ENCODE measurements at regions not wholly inside any gene's neighbourhood (a gene's known extent, or its start where the extent isn't known, plus 50 kb on each side); places are given as distances from the start of the nearest gene placed in this dataset.

DNA sequence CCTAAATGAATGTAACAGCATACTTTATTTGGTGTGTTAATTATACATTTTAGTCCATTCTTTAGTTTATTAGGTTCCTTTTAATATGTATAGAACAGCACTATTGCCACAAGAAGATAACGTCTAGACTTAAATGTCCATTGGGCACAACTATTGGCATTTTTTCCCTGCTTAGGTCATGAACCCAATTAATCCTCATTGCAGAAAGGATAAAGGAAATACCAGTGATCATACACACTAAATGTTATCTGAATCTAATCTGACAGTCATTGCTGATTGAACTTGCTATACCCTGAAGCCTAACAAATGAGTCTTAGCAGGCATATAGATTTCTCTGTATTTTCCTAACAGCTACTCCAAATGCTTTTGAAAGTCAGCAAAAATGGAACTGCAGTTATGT is 2250.0 kb upstream of the AGA start:
- Histone ChIP-seq H3K79me1 (replicated peaks; ENCODE audit: low read length, poor library complexity, severe bottlenecking) (no peaks in the 10 kb centered on the region), H2BK15ac (ENCODE audit: low read depth, poor library complexity, severe bottlenecking) (no peak overlapping the region), H2BK12ac (ENCODE audit: low read length in 2 of 2) (no peak overlapping the region), H3K36me3 (ENCODE audit: control insufficient read depth in 1 of 2, insufficient read depth in 2 of 2, low read depth in 1 of 2, low read length in 2 of 2) (no peaks in the 10 kb centered on the region), H2AK5ac (ENCODE audit: low read length, severe bottlenecking) (no peak overlapping the region), H2BK120ac (ENCODE audit: low read depth, low read length) (no peak overlapping the region), H2AFZ (ENCODE audit: low read depth, low read length) (no peak overlapping the region), H4K91ac (ENCODE audit: low read length) (no peak overlapping the region), H3K27ac (ENCODE audit: low read length, poor library complexity, severe bottlenecking) (no peak overlapping the region), H2BK5ac (ENCODE audit: low read depth, low read length, poor library complexity, severe bottlenecking) (no peak overlapping the region), H3K9me3 (ENCODE audit: control insufficient read depth, low read length) (peaks cover 23% of the 10 kb centered on the region), H4K8ac (ENCODE audit: low read length) (no peak overlapping the region), H3K4me1 (ENCODE audit: control insufficient read depth, insufficient read depth, low read depth, low read length) (no peaks in the 10 kb centered on the region), H3K23ac (ENCODE audit: low read length in 2 of 2) (no peak overlapping the region), H3K4me3 (ENCODE audit: insufficient read depth in 1 of 2, low read depth in 1 of 2, low read length in 2 of 2) (no peak overlapping the region), H3K4ac (ENCODE audit: low read depth in 1 of 2, low read length in 2 of 2) (no peak overlapping the region), H3K27me3 (ENCODE audit: control insufficient read depth in 1 of 2, insufficient read depth in 1 of 2, low read length in 2 of 2) (no peaks in the 10 kb centered on the region), H3K4me2 (ENCODE audit: low read length, poor library complexity, severe bottlenecking) (no peak overlapping the region), H3K14ac (ENCODE audit: low read length in 2 of 2) (no peak overlapping the region), H3K9ac (ENCODE audit: low read length) (no peak overlapping the region), H3K18ac (ENCODE audit: low read depth in 1 of 2, low read length in 2 of 2) (no peak overlapping the region)
- peak; percentile 26 for DNase-seq
- WGBS, result 7% methylated on average over 1 of the region's 1 CpG

DNA sequence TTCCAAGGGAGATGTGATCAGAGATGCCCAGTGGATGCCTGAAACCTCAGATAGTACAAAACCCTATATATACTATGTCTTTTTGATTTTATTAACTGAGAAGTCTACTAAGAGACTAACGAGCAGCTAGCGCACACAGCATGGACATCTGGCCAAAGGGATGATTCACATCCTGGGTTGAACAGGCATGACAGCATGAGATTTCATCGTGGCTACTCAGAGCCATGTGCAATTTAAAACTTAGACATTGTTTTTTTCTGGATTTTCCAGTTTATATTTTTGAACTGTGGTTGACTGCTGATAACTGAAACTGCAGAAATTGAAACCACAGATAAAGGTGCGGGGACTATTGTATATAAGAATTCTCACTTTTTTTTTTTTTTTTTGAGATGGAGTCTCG is 2252.9 kb upstream of the AGA start:
- H2BK120ac ChIP-seq (ENCODE audit: low read depth, low read length), result no peak overlapping the region
- H3K4me3 ChIP-seq (ENCODE audit: insufficient read depth in 1 of 2, low read depth in 1 of 2, low read length in 2 of 2), result no peak overlapping the region
- H3K27ac ChIP-seq (ENCODE audit: low read length, poor library complexity, severe bottlenecking), result peak overlapping the region; percentile 42
- H3K4me2 ChIP-seq (ENCODE audit: low read length, poor library complexity, severe bottlenecking), result no peak overlapping the region
- no peak overlapping the region for H4K91ac ChIP-seq (ENCODE audit: low read length)
- no peak overlapping the region for H3K18ac ChIP-seq (ENCODE audit: low read depth in 1 of 2, low read length in 2 of 2)
- H2BK12ac ChIP-seq (ENCODE audit: low read length in 2 of 2), result no peak overlapping the region
- H3K36me3 ChIP-seq (ENCODE audit: control insufficient read depth in 1 of 2, insufficient read depth in 2 of 2, low read depth in 1 of 2, low read length in 2 of 2), result no peaks in the 10 kb centered on the region
- peaks cover 21% of the 10 kb centered on the region for H3K9me3 ChIP-seq (ENCODE audit: control insufficient read depth, low read length)
- H3K4ac ChIP-seq (ENCODE audit: low read depth in 1 of 2, low read length in 2 of 2), result no peak overlapping the region
- H3K23ac ChIP-seq (ENCODE audit: low read length in 2 of 2), result no peak overlapping the region
- no peak overlapping the region for H2AK5ac ChIP-seq (ENCODE audit: low read length, severe bottlenecking)
- no peaks in the 10 kb centered on the region for H3K4me1 ChIP-seq (ENCODE audit: control insufficient read depth, insufficient read depth, low read depth, low read length)
- no peak overlapping the region for H4K8ac ChIP-seq (ENCODE audit: low read length)
- H2BK5ac ChIP-seq (ENCODE audit: low read depth, low read length, poor library complexity, severe bottlenecking), result no peak overlapping the region
- no peak overlapping the region for H3K14ac ChIP-seq (ENCODE audit: low read length in 2 of 2)
- H3K27me3 ChIP-seq (ENCODE audit: control insufficient read depth in 1 of 2, insufficient read depth in 1 of 2, low read length in 2 of 2), result no peaks in the 10 kb centered on the region
- no peak overlapping the region for H2AFZ ChIP-seq (ENCODE audit: low read depth, low read length)
- WGBS, result 10% methylated on average over 4 of the region's 5 CpGs
- no peak overlapping the region for H2BK15ac ChIP-seq (ENCODE audit: low read depth, poor library complexity, severe bottlenecking)
- DNase-seq, result peak; percentile 88
- no peaks in the 10 kb centered on the region for H3K79me1 ChIP-seq (replicated peaks; ENCODE audit: low read length, poor library complexity, severe bottlenecking)
- no peak overlapping the region for H3K9ac ChIP-seq (ENCODE audit: low read length)

GRCh38 chr4:179698321-179698720 is 2256.1 kb upstream of the AGA start:
- no peaks in the 10 kb centered on the region for H3K27me3 ChIP-seq (ENCODE audit: control insufficient read depth in 1 of 2, insufficient read depth in 1 of 2, low read length in 2 of 2)
- H2BK15ac ChIP-seq (ENCODE audit: low read depth, poor library complexity, severe bottlenecking), result no peak overlapping the region
- no peaks in the 10 kb centered on the region for H3K4me1 ChIP-seq (ENCODE audit: control insufficient read depth, insufficient read depth, low read depth, low read length)
- H3K27ac ChIP-seq (ENCODE audit: low read length, poor library complexity, severe bottlenecking), result no peak overlapping the region
- no peak overlapping the region for H2AK5ac ChIP-seq (ENCODE audit: low read length, severe bottlenecking)
- no peak overlapping the region for H3K18ac ChIP-seq (ENCODE audit: low read depth in 1 of 2, low read length in 2 of 2)
- no peak overlapping the region for H4K91ac ChIP-seq (ENCODE audit: low read length)
- H3K79me1 ChIP-seq (replicated peaks; ENCODE audit: low read length, poor library complexity, severe bottlenecking), result no peaks in the 10 kb centered on the region
- no peak for DNase-seq
- H3K9me3 ChIP-seq (ENCODE audit: control insufficient read depth, low read length), result peaks cover 26% of the 10 kb centered on the region
- no peak overlapping the region for H2AFZ ChIP-seq (ENCODE audit: low read depth, low read length)
- no peak overlapping the region for H3K9ac ChIP-seq (ENCODE audit: low read length)
- no peak overlapping the region for H3K14ac ChIP-seq (ENCODE audit: low read length in 2 of 2)
- H4K8ac ChIP-seq (ENCODE audit: low read length), result no peak overlapping the region
- no peak overlapping the region for H2BK5ac ChIP-seq (ENCODE audit: low read depth, low read length, poor library complexity, severe bottlenecking)
- no peak overlapping the region for H3K4ac ChIP-seq (ENCODE audit: low read depth in 1 of 2, low read length in 2 of 2)
- H3K4me3 ChIP-seq (ENCODE audit: insufficient read depth in 1 of 2, low read depth in 1 of 2, low read length in 2 of 2), result no peak overlapping the region
- no peak overlapping the region for H2BK12ac ChIP-seq (ENCODE audit: low read length in 2 of 2)
- H2BK120ac ChIP-seq (ENCODE audit: low read depth, low read length), result no peak overlapping the region
- H3K4me2 ChIP-seq (ENCODE audit: low read length, poor library complexity, severe bottlenecking), result no peak overlapping the region
- no peaks in the 10 kb centered on the region for H3K36me3 ChIP-seq (ENCODE audit: control insufficient read depth in 1 of 2, insufficient read depth in 2 of 2, low read depth in 1 of 2, low read length in 2 of 2)
- WGBS, result 92% methylated on average over 3 of the region's 5 CpGs
- no peak overlapping the region for H3K23ac ChIP-seq (ENCODE audit: low read length in 2 of 2)

DNA sequence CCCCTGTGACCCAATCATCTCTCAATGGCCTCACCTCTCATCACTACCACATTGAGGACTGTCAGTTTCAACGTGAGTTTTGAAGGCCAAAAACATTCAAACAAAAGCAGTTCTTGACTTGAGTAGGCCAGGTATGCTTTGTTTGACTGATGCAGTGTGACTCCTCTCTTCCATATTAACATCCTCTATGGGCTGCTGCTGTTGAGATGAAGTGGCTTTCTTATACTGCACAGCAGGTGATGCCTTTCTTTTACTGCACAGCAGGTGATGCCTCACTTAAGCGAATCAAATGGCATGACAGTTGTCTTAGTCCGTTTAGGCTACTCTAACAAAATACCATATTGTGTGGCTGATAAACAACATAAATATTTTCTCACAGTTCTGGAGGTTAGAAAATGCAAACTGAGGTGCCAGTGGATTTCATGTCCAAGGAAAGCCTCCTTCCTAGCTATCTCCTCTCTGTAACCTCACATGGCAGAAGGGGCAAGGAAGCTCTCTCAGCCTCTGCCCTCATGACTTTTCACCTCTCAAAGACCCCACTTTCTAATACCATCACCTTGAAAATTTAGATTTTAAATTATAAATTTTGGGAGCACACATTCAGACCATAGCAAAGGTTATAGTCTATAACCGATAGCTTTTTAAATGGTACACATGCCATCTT is 2267.9 kb upstream of the AGA start:
- H2BK12ac ChIP-seq (ENCODE audit: low read length in 2 of 2), result no peak overlapping the region
- no peak overlapping the region for H2BK15ac ChIP-seq (ENCODE audit: low read depth, poor library complexity, severe bottlenecking)
- no peak for DNase-seq
- no peaks in the 10 kb centered on the region for H3K79me1 ChIP-seq (replicated peaks; ENCODE audit: low read length, poor library complexity, severe bottlenecking)
- no peak overlapping the region for H3K14ac ChIP-seq (ENCODE audit: low read length in 2 of 2)
- H3K27me3 ChIP-seq (ENCODE audit: control insufficient read depth in 1 of 2, insufficient read depth in 1 of 2, low read length in 2 of 2), result no peaks in the 10 kb centered on the region
- no peak overlapping the region for H3K23ac ChIP-seq (ENCODE audit: low read length in 2 of 2)
- H4K8ac ChIP-seq (ENCODE audit: low read length), result no peak overlapping the region
- no peak overlapping the region for H3K4me2 ChIP-seq (ENCODE audit: low read length, poor library complexity, severe bottlenecking)
- H4K91ac ChIP-seq (ENCODE audit: low read length), result no peak overlapping the region
- no peaks in the 10 kb centered on the region for H3K36me3 ChIP-seq (ENCODE audit: control insufficient read depth in 1 of 2, insufficient read depth in 2 of 2, low read depth in 1 of 2, low read length in 2 of 2)
- 52% methylated on average over 3 of the region's 4 CpGs for WGBS
- H2AFZ ChIP-seq (ENCODE audit: low read depth, low read length), result no peak overlapping the region
- no peaks in the 10 kb centered on the region for H3K4me1 ChIP-seq (ENCODE audit: control insufficient read depth, insufficient read depth, low read depth, low read length)
- no peak overlapping the region for H3K18ac ChIP-seq (ENCODE audit: low read depth in 1 of 2, low read length in 2 of 2)
- peaks cover 18% of the 10 kb centered on the region for H3K9me3 ChIP-seq (ENCODE audit: control insufficient read depth, low read length)
- no peak overlapping the region for H3K4ac ChIP-seq (ENCODE audit: low read depth in 1 of 2, low read length in 2 of 2)
- H3K4me3 ChIP-seq (ENCODE audit: insufficient read depth in 1 of 2, low read depth in 1 of 2, low read length in 2 of 2), result no peak overlapping the region
- H2BK5ac ChIP-seq (ENCODE audit: low read depth, low read length, poor library complexity, severe bottlenecking), result no peak overlapping the region
- H3K9ac ChIP-seq (ENCODE audit: low read length), result no peak overlapping the region
- no peak overlapping the region for H3K27ac ChIP-seq (ENCODE audit: low read length, poor library complexity, severe bottlenecking)
- H2AK5ac ChIP-seq (ENCODE audit: low read length, severe bottlenecking), result no peak overlapping the region
- H2BK120ac ChIP-seq (ENCODE audit: low read depth, low read length), result no peak overlapping the region

Data from mesenchymal stem cell (in vitro differentiated cells and primary cell).